ENCODE measurements at regions not wholly inside any gene's neighbourhood (a gene's known extent, or its start where the extent isn't known, plus 50 kb on each side); places are given as distances from the start of the nearest gene placed in this dataset.

- TF ChIP-seq, protein P1, sequence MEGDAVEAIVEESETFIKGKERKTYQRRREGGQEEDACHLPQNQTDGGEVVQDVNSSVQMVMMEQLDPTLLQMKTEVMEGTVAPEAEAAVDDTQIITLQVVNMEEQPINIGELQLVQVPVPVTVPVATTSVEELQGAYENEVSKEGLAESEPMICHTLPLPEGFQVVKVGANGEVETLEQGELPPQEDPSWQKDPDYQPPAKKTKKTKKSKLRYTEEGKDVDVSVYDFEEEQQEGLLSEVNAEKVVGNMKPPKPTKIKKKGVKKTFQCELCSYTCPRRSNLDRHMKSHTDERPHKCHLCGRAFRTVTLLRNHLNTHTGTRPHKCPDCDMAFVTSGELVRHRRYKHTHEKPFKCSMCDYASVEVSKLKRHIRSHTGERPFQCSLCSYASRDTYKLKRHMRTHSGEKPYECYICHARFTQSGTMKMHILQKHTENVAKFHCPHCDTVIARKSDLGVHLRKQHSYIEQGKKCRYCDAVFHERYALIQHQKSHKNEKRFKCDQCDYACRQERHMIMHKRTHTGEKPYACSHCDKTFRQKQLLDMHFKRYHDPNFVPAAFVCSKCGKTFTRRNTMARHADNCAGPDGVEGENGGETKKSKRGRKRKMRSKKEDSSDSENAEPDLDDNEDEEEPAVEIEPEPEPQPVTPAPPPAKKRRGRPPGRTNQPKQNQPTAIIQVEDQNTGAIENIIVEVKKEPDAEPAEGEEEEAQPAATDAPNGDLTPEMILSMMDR (IDR thresholded peaks at IDR 0.05; ENCODE audit: low read length) = no peak
- TF ChIP-seq EZH2 (optimal IDR thresholded peaks at IDR 0.05; ENCODE audit: low read depth, low read length) = no peak
Measured at GRCh38 chr10:65735382-65735781, 1190.5 kb upstream of the LRRTM3 start.

Measured in MM.1S (cell line).